ENCODE measurements at regions not wholly inside any gene's neighbourhood (a gene's known extent, or its start where the extent isn't known, plus 50 kb on each side); places are given as distances from the start of the nearest gene placed in this dataset.

DNA sequence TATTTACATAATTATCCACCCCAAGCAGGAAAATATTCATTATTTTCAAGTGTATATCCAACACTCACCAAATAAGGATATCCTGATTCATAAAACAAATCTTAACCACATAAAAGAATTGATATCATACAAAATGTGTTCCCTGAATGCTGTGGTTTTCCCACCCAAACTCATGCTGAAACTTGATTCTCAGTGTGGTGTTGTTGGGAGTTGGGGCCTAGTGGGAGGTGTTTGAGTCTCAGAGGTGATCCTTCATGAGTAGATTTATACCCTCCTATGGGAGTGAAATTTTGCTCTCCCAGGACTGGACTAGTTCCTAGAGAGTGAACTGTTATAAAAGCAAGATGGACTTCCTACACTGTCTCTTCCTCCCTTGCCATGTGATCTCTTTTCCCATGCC is 1028.3 kb downstream of the SORCS1 start:
- TF ChIP-seq, protein P1, sequence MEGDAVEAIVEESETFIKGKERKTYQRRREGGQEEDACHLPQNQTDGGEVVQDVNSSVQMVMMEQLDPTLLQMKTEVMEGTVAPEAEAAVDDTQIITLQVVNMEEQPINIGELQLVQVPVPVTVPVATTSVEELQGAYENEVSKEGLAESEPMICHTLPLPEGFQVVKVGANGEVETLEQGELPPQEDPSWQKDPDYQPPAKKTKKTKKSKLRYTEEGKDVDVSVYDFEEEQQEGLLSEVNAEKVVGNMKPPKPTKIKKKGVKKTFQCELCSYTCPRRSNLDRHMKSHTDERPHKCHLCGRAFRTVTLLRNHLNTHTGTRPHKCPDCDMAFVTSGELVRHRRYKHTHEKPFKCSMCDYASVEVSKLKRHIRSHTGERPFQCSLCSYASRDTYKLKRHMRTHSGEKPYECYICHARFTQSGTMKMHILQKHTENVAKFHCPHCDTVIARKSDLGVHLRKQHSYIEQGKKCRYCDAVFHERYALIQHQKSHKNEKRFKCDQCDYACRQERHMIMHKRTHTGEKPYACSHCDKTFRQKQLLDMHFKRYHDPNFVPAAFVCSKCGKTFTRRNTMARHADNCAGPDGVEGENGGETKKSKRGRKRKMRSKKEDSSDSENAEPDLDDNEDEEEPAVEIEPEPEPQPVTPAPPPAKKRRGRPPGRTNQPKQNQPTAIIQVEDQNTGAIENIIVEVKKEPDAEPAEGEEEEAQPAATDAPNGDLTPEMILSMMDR (IDR thresholded peaks at IDR 0.05), result no peak
- no peak for TF ChIP-seq EP300 (IDR thresholded peaks at IDR 0.05; ENCODE audit: low read depth)
